ENCODE measurements at regions not wholly inside any gene's neighbourhood (a gene's known extent, or its start where the extent isn't known, plus 50 kb on each side); places are given as distances from the start of the nearest gene placed in this dataset. TPM values are rescaled to one million over a fixed set of nuclear protein-coding genes. Genes with fewer than 3 reads are reported as not detected.

Small RNAs in the stretch of these regions (small RNA-seq; reads per million reads assigned to genes)
- gene MTCO3P27 (not detected), gene MTND4LP31 (not detected)

Measured in uterus (tissue), 1 donor.